ENCODE measurements at regions not wholly inside any gene's neighbourhood (a gene's known extent, or its start where the extent isn't known, plus 50 kb on each side); places are given as distances from the start of the nearest gene placed in this dataset.

DNA sequence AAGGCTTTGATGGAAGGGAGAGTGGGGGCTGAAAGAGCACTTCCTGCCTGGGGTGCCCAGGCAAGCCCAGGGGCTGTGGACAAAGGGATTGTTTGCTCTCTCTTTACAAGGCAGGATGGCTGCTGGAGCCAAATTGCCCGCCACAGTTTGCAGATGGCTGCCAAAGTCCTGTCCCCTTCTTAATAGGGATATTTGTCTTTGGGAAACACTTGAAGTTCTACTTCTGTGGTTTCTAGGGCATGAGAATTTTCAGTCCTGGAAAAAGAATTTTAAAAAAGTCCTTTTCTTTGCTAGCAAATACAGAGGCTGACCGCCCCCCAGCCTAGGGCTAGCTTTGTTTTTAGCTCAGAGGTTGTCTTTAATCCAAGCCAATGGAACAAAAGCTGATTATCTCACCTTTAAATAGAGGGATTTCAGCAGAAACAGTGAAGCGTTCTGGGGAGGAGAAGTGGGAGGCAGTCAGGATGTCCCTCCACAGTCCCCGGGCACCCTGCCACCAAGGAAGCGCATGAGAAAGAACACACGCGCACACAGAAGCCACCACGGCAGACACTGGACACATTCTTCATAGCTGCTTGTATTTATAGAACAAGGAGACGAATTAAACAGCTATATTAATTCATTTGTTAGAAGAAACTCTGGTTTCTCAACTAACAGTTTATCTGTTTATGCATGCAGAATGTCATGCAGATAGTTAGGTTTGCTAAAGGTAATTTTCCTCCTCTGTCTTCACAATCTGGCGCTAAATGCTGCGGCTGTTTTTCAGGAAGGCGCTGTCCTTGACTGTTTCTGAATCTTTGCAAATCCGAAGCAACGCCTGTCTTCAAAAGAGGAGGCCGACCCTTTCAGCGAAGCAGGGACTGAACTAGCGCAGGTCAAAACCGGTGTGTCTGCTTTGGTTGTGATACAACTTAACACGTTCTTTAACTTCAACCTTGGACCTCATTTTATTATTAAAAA is 736.9 kb downstream of the QKI start:
- Histone ChIP-seq H3K27me3 (ENCODE audit: insufficient read depth, low read length) (no peaks in the 10 kb centered on the region), H3K4me3 (replicated peaks in 1 of 2; ENCODE audit: low read depth in 1 of 2, low read length in 2 of 2) (no peak overlapping the region), H3K4me2 (ENCODE audit: low read length) (no peak overlapping the region), H3K9me2 (ENCODE audit: insufficient read depth) (no peaks in the 10 kb centered on the region), H3K36me3 (ENCODE audit: control insufficient read depth in 1 of 2, insufficient read depth in 2 of 2, low read length in 2 of 2) (no peaks in the 10 kb centered on the region), H3K4me1 (ENCODE audit: control insufficient read depth in 1 of 2, insufficient read depth in 2 of 2, low read length in 2 of 2) (no peaks in the 10 kb centered on the region), H3K9me3 (ENCODE audit: control insufficient read depth in 1 of 2, insufficient read depth in 1 of 2, low read depth in 1 of 2, low read length in 2 of 2) (peaks cover 0 to 4% of the 10 kb centered on the region in 2 experiments; a peak in 1 of 4 replicates), H3K79me2 (ENCODE audit: insufficient read depth, low read length) (no peaks in the 10 kb centered on the region), H3K9ac (ENCODE audit: low read length) (no peak overlapping the region), H2AFZ (ENCODE audit: low read depth, low read length, poor library complexity, severe bottlenecking) (no peak overlapping the region), H4K20me1 (ENCODE audit: insufficient read depth) (no peaks in the 10 kb centered on the region), H3K27ac (ENCODE audit: low read depth, low read length) (no peak overlapping the region)
- intact Hi-C loops (cut with micrococcal nuclease), result no loop called here
- BruUV-seq (replicated peaks), result no TSS peak
- ChIA-PET POLR2A (no interaction called here), CTCF (no interaction called here), RAD21 (ENCODE audit: low non-redundant PET in 1 of 2, low total read pairs in 2 of 2, uncharacterized antibody in 2 of 2, unreplicated experiment in 2 of 2) (no interaction called here)
- no peak for DNase-seq (ENCODE audit: low read depth, low spot score)
- no peak for ATAC-seq
- TF ChIP-seq YY1 (IDR thresholded peaks at IDR 0.05; ENCODE audit: extremely low read depth, insufficient replicate concordance, low read depth, low read length) (no peak), ZFX (IDR thresholded peaks at IDR 0.05) (no peak)

DNA sequence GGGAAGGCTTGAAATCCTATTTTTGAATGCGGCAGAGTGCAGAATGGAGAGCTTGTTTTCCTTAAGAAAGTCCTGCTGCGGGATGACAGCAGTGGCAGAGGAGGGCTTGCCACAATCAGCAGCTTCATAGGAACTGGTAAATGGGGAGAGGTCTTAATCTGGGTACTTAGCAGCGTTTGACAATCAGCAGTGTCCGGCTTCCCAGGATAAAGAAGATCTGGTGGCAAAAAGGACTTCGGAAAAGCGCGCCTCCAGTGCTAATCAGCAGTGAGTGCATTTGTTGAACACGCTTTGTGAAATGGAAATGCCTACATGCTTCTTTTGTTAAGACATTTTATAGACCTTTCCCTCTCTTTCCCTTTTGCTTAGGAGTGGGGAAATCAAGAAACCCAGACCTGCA is 735.7 kb downstream of the QKI start:
- ChIA-PET RAD21 (ENCODE audit: low non-redundant PET in 1 of 2, low total read pairs in 2 of 2, uncharacterized antibody in 2 of 2, unreplicated experiment in 2 of 2) (no interaction called here), POLR2A (no interaction called here), CTCF (no interaction called here)
- ATAC-seq (no peak), DNase-seq (ENCODE audit: low read depth, low spot score) (no peak)
- intact Hi-C loops (cut with micrococcal nuclease), result no loop called here
- H2AFZ ChIP-seq (ENCODE audit: low read depth, low read length, poor library complexity, severe bottlenecking), result no peak overlapping the region
- peaks cover 0 to 4% of the 10 kb centered on the region in 2 experiments; a peak in 1 of 4 replicates for H3K9me3 ChIP-seq (ENCODE audit: control insufficient read depth in 1 of 2, insufficient read depth in 1 of 2, low read depth in 1 of 2, low read length in 2 of 2)
- no peaks in the 10 kb centered on the region for H4K20me1 ChIP-seq (ENCODE audit: insufficient read depth)
- no peaks in the 10 kb centered on the region for H3K79me2 ChIP-seq (ENCODE audit: insufficient read depth, low read length)
- no peaks in the 10 kb centered on the region for H3K4me1 ChIP-seq (ENCODE audit: control insufficient read depth in 1 of 2, insufficient read depth in 2 of 2, low read length in 2 of 2)
- no peaks in the 10 kb centered on the region for H3K9me2 ChIP-seq (ENCODE audit: insufficient read depth)
- no peak overlapping the region for H3K4me2 ChIP-seq (ENCODE audit: low read length)
- H3K27me3 ChIP-seq (ENCODE audit: insufficient read depth, low read length), result no peaks in the 10 kb centered on the region
- no peak overlapping the region for H3K4me3 ChIP-seq (replicated peaks in 1 of 2; ENCODE audit: low read depth in 1 of 2, low read length in 2 of 2)
- H3K9ac ChIP-seq (ENCODE audit: low read length), result no peak overlapping the region
- H3K36me3 ChIP-seq (ENCODE audit: control insufficient read depth in 1 of 2, insufficient read depth in 2 of 2, low read length in 2 of 2), result no peaks in the 10 kb centered on the region
- H3K27ac ChIP-seq (ENCODE audit: low read depth, low read length), result no peak overlapping the region
- no TSS peak for BruUV-seq (replicated peaks)
- TF ChIP-seq POLR2A (IDR thresholded peaks at IDR 0.05; ENCODE audit: borderline replicate concordance, extremely low read depth, insufficient read depth, insufficient read length), result no peak
- no peak for TF ChIP-seq SRF (IDR thresholded peaks at IDR 0.05; ENCODE audit: low read depth)
- TF ChIP-seq YY1 (IDR thresholded peaks at IDR 0.05; ENCODE audit: extremely low read depth, insufficient replicate concordance, low read depth, low read length), result no peak
- TF ChIP-seq ELF1 (IDR thresholded peaks at IDR 0.05; ENCODE audit: borderline replicate concordance, low read depth), result no peak
- TF ChIP-seq, protein P1, sequence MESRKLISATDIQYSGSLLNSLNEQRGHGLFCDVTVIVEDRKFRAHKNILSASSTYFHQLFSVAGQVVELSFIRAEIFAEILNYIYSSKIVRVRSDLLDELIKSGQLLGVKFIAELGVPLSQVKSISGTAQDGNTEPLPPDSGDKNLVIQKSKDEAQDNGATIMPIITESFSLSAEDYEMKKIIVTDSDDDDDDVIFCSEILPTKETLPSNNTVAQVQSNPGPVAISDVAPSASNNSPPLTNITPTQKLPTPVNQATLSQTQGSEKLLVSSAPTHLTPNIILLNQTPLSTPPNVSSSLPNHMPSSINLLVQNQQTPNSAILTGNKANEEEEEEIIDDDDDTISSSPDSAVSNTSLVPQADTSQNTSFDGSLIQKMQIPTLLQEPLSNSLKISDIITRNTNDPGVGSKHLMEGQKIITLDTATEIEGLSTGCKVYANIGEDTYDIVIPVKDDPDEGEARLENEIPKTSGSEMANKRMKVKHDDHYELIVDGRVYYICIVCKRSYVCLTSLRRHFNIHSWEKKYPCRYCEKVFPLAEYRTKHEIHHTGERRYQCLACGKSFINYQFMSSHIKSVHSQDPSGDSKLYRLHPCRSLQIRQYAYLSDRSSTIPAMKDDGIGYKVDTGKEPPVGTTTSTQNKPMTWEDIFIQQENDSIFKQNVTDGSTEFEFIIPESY (IDR thresholded peaks at IDR 0.05; ENCODE audit: extremely low read depth, insufficient replicate concordance, low read length), result no peak
- TF ChIP-seq, protein P2, sequence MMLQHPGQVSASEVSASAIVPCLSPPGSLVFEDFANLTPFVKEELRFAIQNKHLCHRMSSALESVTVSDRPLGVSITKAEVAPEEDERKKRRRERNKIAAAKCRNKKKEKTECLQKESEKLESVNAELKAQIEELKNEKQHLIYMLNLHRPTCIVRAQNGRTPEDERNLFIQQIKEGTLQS (IDR thresholded peaks at IDR 0.05), result no peak
- no peak for TF ChIP-seq ZNF274 (IDR thresholded peaks at IDR 0.05; ENCODE audit: low read depth, low read length)
- TF ChIP-seq CBX3 (IDR thresholded peaks at IDR 0.05; ENCODE audit: low read depth), result no peak
- TF ChIP-seq TCF7L2 (IDR thresholded peaks at IDR 0.05; ENCODE audit: borderline replicate concordance, extremely low read depth, insufficient read depth, insufficient read length), result no peak
- TF ChIP-seq ZFX (IDR thresholded peaks at IDR 0.05), result no peak
- TF ChIP-seq POLR2AphosphoS5 (IDR thresholded peaks at IDR 0.05; ENCODE audit: low read depth, low read length), result no peak
- no peak for TF ChIP-seq JUND (IDR thresholded peaks at IDR 0.05)
- TF ChIP-seq FOSL1 (IDR thresholded peaks at IDR 0.05; ENCODE audit: low read depth), result no peak
- no peak for TF ChIP-seq REST (IDR thresholded peaks at IDR 0.05; ENCODE audit: low read depth)
